ENCODE measurements at regions not wholly inside any gene's neighbourhood (a gene's known extent, or its start where the extent isn't known, plus 50 kb on each side); places are given as distances from the start of the nearest gene placed in this dataset.

DNA sequence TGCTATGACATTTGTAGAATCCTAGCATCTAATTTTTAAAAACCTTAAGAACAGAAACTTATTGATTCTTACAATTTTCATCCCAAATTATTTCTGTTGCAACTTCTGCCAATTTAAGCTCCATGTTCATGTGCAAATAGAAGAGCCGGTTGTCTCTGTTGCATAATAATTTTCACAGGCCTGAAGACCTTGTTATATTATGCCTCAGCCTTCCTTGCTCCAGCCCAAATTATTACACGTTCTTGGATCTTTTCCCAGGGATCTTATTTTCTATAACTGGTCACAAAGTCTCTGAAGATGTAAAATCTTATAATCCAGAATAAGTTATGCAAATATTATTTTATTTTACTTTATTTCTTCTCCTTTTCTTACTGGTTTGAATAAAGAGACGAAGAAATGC, 210.7 kb upstream of the DPH6 start:
- TF ChIP-seq, protein P1, sequence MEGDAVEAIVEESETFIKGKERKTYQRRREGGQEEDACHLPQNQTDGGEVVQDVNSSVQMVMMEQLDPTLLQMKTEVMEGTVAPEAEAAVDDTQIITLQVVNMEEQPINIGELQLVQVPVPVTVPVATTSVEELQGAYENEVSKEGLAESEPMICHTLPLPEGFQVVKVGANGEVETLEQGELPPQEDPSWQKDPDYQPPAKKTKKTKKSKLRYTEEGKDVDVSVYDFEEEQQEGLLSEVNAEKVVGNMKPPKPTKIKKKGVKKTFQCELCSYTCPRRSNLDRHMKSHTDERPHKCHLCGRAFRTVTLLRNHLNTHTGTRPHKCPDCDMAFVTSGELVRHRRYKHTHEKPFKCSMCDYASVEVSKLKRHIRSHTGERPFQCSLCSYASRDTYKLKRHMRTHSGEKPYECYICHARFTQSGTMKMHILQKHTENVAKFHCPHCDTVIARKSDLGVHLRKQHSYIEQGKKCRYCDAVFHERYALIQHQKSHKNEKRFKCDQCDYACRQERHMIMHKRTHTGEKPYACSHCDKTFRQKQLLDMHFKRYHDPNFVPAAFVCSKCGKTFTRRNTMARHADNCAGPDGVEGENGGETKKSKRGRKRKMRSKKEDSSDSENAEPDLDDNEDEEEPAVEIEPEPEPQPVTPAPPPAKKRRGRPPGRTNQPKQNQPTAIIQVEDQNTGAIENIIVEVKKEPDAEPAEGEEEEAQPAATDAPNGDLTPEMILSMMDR (IDR thresholded peaks at IDR 0.05; ENCODE audit: unreplicated experiment in 3 of 3), result no peak
- Mint-ChIP-seq H3K9me3 (no peaks in the 10 kb centered on the region), H3K4me3 (no peak overlapping the region), H3K27me3 (ENCODE audit: low read depth) (peaks cover 7% of the 10 kb centered on the region), H3K4me1 (peaks cover 34% of the 10 kb centered on the region), H3K36me3 (ENCODE audit: low read depth) (no peaks in the 10 kb centered on the region), H3K27ac (peak overlapping the region in 1 of 3 experiments; percentile 5)

DNA sequence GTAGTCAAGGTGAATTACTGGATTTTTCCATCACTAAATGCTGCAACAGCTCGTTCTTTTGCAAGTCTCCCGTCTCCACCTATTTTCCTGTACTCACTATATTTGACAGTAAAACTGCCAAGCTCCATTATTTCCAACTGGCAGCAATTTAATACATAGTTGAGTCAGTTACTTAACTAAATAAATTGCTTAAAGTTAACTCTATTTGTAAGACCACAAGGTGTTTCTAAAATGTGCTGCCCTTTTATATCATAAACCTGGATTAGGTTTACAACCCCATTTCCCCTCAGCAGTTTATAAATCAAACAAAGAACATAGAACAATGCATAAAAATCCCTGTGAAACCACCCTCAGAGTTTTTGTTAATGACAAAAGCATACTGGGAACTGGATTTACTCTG, 211.4 kb upstream of the DPH6 start:
- peaks cover 31% of the 10 kb centered on the region for H3K4me1 Mint-ChIP-seq
- no peaks in the 10 kb centered on the region for H3K36me3 Mint-ChIP-seq (ENCODE audit: low read depth)
- TF ChIP-seq, protein P1 (IDR thresholded peaks at IDR 0.05; ENCODE audit: unreplicated experiment in 3 of 3), result no peak
- no peak overlapping the region for H3K4me3 Mint-ChIP-seq
- H3K27me3 Mint-ChIP-seq (ENCODE audit: low read depth), result peaks cover 7% of the 10 kb centered on the region
- no peaks in the 10 kb centered on the region for H3K9me3 Mint-ChIP-seq
- H3K27ac Mint-ChIP-seq, result peak overlapping the region in 2 of 3 experiments; percentile 5 to 37

DNA sequence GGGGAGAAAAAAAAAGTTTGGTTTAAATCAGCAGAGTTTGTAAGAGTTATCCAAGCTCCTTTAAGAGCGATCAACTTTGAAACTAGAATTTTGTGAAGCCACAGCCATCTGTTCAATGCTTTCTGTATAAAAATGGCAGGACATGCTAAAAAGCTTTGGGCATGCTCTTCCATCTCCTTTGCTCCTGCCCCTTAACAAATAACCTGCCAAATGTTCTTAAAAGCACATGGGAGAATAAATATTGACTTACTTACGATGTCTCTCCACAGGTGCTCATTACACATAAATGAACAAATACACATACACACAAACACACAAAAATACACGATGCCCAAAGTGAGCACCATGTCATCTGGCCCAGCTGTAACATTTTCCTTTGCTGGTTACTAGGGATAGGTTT, 211.8 kb upstream of the DPH6 start:
- no peaks in the 10 kb centered on the region for H3K9me3 Mint-ChIP-seq

DNA sequence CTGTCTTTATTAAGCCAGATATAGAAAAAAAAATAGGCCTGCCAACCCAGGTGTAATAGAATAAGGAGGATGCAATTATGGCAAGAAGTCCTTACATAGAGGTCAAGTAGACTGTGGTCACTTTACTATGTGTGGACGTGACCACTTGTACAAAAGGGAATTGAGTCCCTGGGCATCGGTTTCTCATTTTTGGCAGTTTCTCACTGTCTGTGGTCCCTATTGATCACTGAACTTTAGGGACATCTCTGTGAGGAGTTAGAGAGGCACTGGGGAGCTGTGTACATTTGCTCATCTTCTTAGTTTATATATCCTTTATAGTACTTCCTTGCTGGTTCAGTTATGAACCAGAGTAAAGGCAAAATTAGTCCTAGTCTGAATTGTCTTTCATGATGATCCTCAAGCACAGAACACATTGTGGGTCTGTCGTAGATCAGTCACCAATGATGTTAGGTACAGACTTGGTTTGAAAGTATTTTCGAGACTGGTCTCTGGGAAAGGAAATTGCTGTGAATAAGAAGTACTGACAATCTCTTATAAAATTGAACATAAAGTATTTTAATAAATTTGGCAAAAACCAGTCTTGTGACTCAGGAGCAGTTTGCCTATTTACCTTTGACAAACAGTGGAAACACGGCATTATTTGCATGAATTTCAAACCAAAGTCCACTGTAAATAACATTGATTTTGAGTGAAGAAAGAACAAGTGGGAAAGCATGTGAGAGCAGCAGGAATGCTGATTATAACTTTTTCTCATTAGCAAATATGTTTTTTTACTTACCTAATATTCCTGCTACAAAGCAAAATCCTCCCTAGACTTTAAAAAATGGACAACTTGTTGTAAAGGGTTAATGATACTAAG, 218.9 kb upstream of the DPH6 start:
- Mint-ChIP-seq H3K9me3 (no peaks in the 10 kb centered on the region), H3K27me3 (ENCODE audit: low read depth) (peaks cover 1% of the 10 kb centered on the region)

More for the DNA sequence above, 211.8 kb upstream of the DPH6 start:
- peaks cover 7% of the 10 kb centered on the region for H3K27me3 Mint-ChIP-seq (ENCODE audit: low read depth)
- peaks cover 31% of the 10 kb centered on the region for H3K4me1 Mint-ChIP-seq
- TF ChIP-seq, protein P1 (IDR thresholded peaks at IDR 0.05; ENCODE audit: unreplicated experiment in 3 of 3), result no peak
- no peak overlapping the region for H3K4me3 Mint-ChIP-seq
- H3K36me3 Mint-ChIP-seq (ENCODE audit: low read depth), result no peaks in the 10 kb centered on the region
- H3K27ac Mint-ChIP-seq, result peak overlapping the region in 1 of 3 experiments; percentile 5

DNA sequence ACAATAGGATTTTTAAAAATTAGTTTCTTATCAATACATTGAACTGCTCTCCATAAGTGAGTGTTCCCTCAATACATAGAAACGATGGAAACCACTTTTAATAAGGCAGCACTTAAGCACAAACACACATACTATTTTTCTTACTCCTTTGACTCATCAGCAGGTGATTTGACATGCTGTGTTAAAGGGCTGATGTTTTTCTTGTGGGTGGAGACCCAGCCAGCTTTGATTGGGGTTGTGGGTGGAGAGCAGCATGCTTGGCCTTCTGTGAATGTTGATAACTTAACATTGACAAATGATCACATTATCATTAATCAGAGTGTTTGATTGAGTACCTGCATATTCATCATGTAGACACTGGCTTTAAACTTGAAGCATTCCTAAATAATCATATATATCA, 223.0 kb upstream of the DPH6 start:
- Mint-ChIP-seq H3K4me3 (no peak overlapping the region), H3K9me3 (no peaks in the 10 kb centered on the region), H3K36me3 (ENCODE audit: low read depth) (no peaks in the 10 kb centered on the region), H3K4me1 (no peaks in the 10 kb centered on the region), H3K27me3 (ENCODE audit: low read depth) (peaks cover 5% of the 10 kb centered on the region), H3K27ac (no peak overlapping the region)
- TF ChIP-seq, protein P1 (IDR thresholded peaks at IDR 0.05; ENCODE audit: unreplicated experiment in 3 of 3), result no peak

More for the DNA sequence above, 218.9 kb upstream of the DPH6 start:
- TF ChIP-seq, protein P1 (IDR thresholded peaks at IDR 0.05; ENCODE audit: unreplicated experiment in 3 of 3), result no peak
- Mint-ChIP-seq H3K36me3 (ENCODE audit: low read depth) (no peaks in the 10 kb centered on the region), H3K4me1 (no peaks in the 10 kb centered on the region), H3K27ac (no peak overlapping the region), H3K4me3 (no peak overlapping the region)

DNA sequence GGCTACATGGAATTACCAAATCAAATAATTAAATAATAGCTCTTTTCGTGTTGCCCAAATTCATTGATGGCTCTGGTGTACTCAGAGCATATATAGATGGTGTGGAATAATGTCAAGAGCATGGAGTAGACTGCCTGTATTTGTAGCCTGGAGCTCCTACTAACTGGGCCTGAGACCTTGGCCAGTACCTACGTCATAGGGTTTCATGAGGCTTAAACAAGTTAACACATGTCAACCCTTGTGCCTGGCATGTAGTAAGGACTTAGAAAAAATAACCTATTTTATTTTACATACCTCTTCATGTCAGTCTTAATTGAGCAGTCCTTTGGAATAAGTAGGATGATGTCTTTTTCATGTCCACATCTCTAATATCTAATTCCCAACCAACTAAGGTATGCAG, 223.7 kb upstream of the DPH6 start:
- no peaks in the 10 kb centered on the region for H3K4me1 Mint-ChIP-seq
- H3K4me3 Mint-ChIP-seq, result no peak overlapping the region
- H3K27ac Mint-ChIP-seq, result no peak overlapping the region
- no peaks in the 10 kb centered on the region for H3K9me3 Mint-ChIP-seq
- H3K27me3 Mint-ChIP-seq (ENCODE audit: low read depth), result peaks cover 5% of the 10 kb centered on the region
- H3K36me3 Mint-ChIP-seq (ENCODE audit: low read depth), result no peaks in the 10 kb centered on the region
- TF ChIP-seq, protein P1 (IDR thresholded peaks at IDR 0.05; ENCODE audit: unreplicated experiment in 3 of 3), result no peak

Measured in nephron (organoid).